Hematopoietic multipotent progenitor cell treated with erythropoietin and hydrocortisone succinate and interleukin-3 and kit ligand, for 6 days (in vitro differentiated cells): ENCODE measurements at regions not wholly inside any gene's neighbourhood (a gene's known extent, or its start where the extent isn't known, plus 50 kb on each side); places are given as distances from the start of the nearest gene placed in this dataset.
"Not testable (repeated sequence)": the region's sequence is repeated elsewhere in the genome, so short reads cannot be mapped to it uniquely, and the experiment has no call there.

Experiments
- DNase-seq: peaks from one replicate; pipeline ENCODE4 v3.0.0-alpha.2; 2015

GRCh38 chr6:69466979-69467570 is 329.7 kb downstream of the LMBRD1 start:
- no peak for DNase-seq

DNA sequence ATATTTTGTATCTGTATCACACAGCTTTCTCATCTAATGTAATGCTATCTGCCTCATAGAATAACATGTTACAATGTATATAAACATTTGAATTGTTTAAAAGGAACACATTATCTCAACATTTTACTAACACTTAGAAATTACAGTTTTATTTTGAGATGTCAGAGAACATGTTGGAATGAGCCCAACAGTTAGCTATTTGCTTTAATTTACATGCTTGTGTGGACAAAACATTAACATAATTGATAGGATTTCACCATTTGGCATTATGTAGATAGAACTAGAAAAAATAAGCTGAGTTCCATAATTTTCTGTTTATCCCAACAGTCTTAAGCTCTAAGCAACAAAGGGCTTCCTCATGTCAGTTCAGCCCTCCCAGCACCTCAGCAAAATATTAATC is 330.9 kb downstream of the LMBRD1 start:
- DNase-seq = no peak

GRCh38 chr6:69456086-69456485 is 340.7 kb downstream of the LMBRD1 start:
- DNase-seq = no peak

- DNase-seq = not testable (repeated sequence)
Measured at GRCh38 chr6:69454619-69455018, 342.2 kb downstream of the LMBRD1 start.

GRCh38 chr6:69450493-69450892 is 346.3 kb downstream of the LMBRD1 start:
- not testable (repeated sequence) for DNase-seq

DNA sequence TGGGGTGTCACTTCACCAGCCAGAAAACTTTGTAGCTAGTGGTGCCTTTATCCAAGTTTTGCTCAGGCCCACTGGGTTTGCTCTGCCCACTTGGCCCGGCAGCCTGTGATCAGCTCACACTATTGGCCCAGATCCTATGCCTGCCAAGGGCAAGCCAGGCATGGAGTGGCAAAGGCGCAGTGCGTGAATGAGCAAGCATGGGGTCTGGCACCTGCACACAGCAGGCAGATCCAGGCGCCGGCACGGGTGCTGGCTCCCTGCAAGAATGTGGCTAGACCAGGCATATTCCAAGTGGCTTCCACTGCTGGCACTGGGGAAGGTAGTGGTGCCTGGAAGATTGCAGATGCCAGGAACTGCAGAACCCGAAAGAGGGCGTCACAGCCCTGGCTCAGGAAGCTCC is 346.9 kb downstream of the LMBRD1 start:
- DNase-seq = no peak
